WTC11 (cell line): ENCODE measurements at regions not wholly inside any gene's neighbourhood (a gene's known extent, or its start where the extent isn't known, plus 50 kb on each side); places are given as distances from the start of the nearest gene placed in this dataset.

Source experiments
- CREM ChIP-seq: sonication (generic); formaldehyde crosslinking; IDR thresholded peaks from 2 replicates; pipeline ENCODE4 v1.8.1; 2022; ENCODE audit warnings: mild to moderate bottlenecking, missing genetic modification reagents, moderate library complexity
- SP1 ChIP-seq: sonication (generic); formaldehyde crosslinking; conservative IDR thresholded peaks from 2 replicates; pipeline ENCODE4 v1.8.1; 2022; ENCODE audit warnings: missing genetic modification reagents
- STAT6 ChIP-seq: sonication (generic); formaldehyde crosslinking; conservative IDR thresholded peaks from 2 replicates; pipeline ENCODE4 v1.8.1; 2023; ENCODE audit warnings: mild to moderate bottlenecking, low read depth, missing genetic modification reagents, moderate library complexity
- TP53 ChIP-seq: sonication (generic); formaldehyde crosslinking; IDR thresholded peaks from 2 replicates; pipeline ENCODE4 v1.8.1; 2023; ENCODE audit warnings: mild to moderate bottlenecking, missing genetic modification reagents
- USF2 ChIP-seq: sonication (generic); formaldehyde crosslinking; IDR thresholded peaks from 2 replicates; pipeline ENCODE4 v1.8.1; 2023; ENCODE audit warnings: mild to moderate bottlenecking, missing genetic modification reagents, moderate library complexity
- ZNF121 ChIP-seq: sonication (generic); formaldehyde crosslinking; IDR thresholded peaks from 2 replicates; pipeline ENCODE4 v1.8.0; 2023; ENCODE audit warnings: missing genetic modification reagents
- TF ChIP-seq, protein P1 (sequence below): fragments of 200-600 bp; IDR thresholded peaks from 2 replicates; pipeline ENCODE4 v1.8.0; 2022; ENCODE audit warnings: antibody characterized with exemption
- TF ChIP-seq, protein P2 (sequence below): sonication (generic); formaldehyde crosslinking; conservative IDR thresholded peaks from 2 replicates; pipeline ENCODE4 v1.8.1; 2022; ENCODE audit warnings: mild to moderate bottlenecking, missing genetic modification reagents

DNA sequence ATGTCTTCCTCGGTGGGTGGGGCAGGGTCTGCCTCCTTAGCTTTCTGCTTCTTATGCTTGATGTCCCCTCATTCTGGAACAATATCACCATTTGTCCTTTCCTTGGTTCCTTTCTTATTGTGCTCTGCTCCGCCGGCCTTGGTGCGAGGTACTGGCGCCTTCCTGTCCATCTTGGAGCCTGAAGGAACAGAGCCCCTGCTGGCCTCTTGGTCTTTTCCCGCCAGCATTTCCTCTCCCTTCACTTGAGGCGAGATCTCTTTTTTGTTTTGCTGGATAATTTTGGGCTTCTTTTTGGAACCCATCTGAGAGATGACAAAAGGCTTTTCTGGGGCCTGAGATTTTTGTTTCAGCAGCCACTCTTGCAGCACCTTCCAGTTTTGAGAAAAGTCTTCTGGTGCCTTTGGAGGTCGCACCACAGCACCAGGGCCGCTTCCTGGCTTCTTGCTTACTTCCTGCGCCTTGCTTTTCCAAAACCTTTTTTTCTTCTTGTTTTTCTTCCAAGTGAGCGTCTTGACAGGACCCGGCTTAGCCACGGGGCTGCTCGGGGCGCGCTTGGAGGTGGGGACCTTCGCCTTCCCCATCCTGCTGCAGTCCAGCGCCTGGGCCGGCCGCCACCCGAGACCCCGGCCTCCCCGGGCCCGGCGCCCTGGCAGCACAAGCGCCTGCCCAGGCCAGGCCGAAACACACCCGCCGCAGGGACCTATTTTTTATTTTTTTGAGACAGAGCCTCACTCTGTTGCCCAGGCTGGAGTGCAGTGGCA lies 127.1 kb downstream of the KLF13 start:
- TF ChIP-seq, protein P1, sequence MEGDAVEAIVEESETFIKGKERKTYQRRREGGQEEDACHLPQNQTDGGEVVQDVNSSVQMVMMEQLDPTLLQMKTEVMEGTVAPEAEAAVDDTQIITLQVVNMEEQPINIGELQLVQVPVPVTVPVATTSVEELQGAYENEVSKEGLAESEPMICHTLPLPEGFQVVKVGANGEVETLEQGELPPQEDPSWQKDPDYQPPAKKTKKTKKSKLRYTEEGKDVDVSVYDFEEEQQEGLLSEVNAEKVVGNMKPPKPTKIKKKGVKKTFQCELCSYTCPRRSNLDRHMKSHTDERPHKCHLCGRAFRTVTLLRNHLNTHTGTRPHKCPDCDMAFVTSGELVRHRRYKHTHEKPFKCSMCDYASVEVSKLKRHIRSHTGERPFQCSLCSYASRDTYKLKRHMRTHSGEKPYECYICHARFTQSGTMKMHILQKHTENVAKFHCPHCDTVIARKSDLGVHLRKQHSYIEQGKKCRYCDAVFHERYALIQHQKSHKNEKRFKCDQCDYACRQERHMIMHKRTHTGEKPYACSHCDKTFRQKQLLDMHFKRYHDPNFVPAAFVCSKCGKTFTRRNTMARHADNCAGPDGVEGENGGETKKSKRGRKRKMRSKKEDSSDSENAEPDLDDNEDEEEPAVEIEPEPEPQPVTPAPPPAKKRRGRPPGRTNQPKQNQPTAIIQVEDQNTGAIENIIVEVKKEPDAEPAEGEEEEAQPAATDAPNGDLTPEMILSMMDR: no peak
- TF ChIP-seq SP1 (CRISPR knock-in tag) (no peak), ZNF121 (CRISPR knock-in tag) (no peak), TP53 (no peak), STAT6 (CRISPR knock-in tag) (no peak), USF2 (CRISPR knock-in tag) (no peak), CREM (no peak)
- TF ChIP-seq, protein P2, sequence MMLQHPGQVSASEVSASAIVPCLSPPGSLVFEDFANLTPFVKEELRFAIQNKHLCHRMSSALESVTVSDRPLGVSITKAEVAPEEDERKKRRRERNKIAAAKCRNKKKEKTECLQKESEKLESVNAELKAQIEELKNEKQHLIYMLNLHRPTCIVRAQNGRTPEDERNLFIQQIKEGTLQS (CRISPR knock-in tag): no peak
